Activated T-cell treated with anti-CD3 and anti-CD28 coated beads, Interleukin-2, amount 50 U/mL, for 72 hours (primary cell): ENCODE measurements at regions not wholly inside any gene's neighbourhood (a gene's known extent, or its start where the extent isn't known, plus 50 kb on each side); places are given as distances from the start of the nearest gene placed in this dataset.
"Not testable (repeated sequence)": the region's sequence is repeated elsewhere in the genome, so short reads cannot be mapped to it uniquely, and the experiment has no call there.

Source experiments
- ATAC-seq, 2 donors: fragments of 150-1000 bp; cut with Tn5 transposase; replicated peaks in 1 of 2; 2 replicates each; pipeline ENCODE4 v1.10.0; 2021; ENCODE audit warnings: moderate library complexity in 2 of 2, mild to moderate bottlenecking in 1 of 2
- DNase-seq, 2 donors: peaks; one replicate each; pipeline ENCODE4 v3.0.0; 2021 to 2022; ENCODE audit warnings: mixed read lengths in 1 of 2
- H3K27ac Mint-ChIP-seq: one replicate; pipeline ENCODE4 v1.8.0; 2022; ENCODE audit warnings: mild to moderate bottlenecking, moderate library complexity, mixed read lengths
- H3K27me3 Mint-ChIP-seq: one replicate; pipeline ENCODE4 v1.8.0; 2022; ENCODE audit warnings: low read depth, mixed read lengths
- H3K36me3 Mint-ChIP-seq, 2 donors: one replicate each; pipeline ENCODE4 v1.8.0; 2022; ENCODE audit warnings: mixed read lengths in 2 of 2, mild to moderate bottlenecking in 1 of 2; ENCODE audit not compliant: insufficient read depth in 2 of 2
- H3K4me1 Mint-ChIP-seq: one replicate; pipeline ENCODE4 v1.8.0; 2022; ENCODE audit warnings: low read depth, mixed read lengths
- H3K4me3 Mint-ChIP-seq, 2 donors: one replicate each; pipeline ENCODE4 v1.8.0; 2022; ENCODE audit warnings: mild to moderate bottlenecking in 2 of 2, mixed read lengths in 2 of 2, moderate library complexity in 2 of 2
- H3K9me3 Mint-ChIP-seq, 2 donors: one replicate each; pipeline ENCODE4 v1.8.0; 2022; ENCODE audit warnings: mixed read lengths in 2 of 2

DNA sequence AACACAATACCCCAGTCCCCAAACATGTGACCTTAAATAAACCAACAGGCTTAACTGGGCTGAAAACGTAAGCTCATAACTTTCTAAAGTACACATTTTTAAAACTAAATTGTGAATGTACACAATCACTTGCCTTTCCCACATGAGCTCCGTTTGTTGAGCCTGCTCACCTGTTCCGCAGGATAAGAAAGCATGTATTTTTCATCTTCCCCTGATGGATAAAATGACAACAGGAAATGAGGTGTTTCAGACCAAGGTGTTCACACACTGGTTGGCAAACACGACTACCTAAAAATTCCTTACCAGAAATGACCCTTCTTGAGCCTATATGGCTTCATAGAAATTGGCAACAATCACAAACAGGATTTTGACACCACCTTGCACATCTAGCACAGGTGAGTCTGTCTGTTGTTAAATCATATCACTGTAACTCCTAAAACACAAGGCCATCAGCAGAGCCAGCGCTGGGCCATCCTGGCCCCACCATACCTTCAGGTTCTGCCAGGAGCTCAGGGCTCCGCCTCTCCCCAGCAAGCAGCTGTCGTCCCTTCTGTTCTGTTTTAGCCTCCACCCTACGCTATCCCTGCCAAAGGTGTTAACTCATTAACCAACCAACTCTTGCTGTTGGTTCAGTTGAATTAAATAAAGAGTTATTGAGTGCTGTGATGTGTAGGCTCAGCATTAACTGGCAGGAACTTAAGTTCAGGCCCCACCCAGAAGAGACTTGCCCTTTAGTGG lies 73.6 kb upstream of the RNF32 start:
- peaks cover 3% of the 10 kb centered on the region in 2 donors for H3K36me3 Mint-ChIP-seq
- ATAC-seq = no peak
- H3K9me3 Mint-ChIP-seq = peaks cover 8 to 10% of the 10 kb centered on the region in 2 donors
- no peak overlapping the region for H3K4me3 Mint-ChIP-seq
- DNase-seq = no peak
- no peaks in the 10 kb centered on the region for H3K4me1 Mint-ChIP-seq
- H3K27me3 Mint-ChIP-seq = peaks cover 9% of the 10 kb centered on the region
- H3K27ac Mint-ChIP-seq = no peak overlapping the region

DNA sequence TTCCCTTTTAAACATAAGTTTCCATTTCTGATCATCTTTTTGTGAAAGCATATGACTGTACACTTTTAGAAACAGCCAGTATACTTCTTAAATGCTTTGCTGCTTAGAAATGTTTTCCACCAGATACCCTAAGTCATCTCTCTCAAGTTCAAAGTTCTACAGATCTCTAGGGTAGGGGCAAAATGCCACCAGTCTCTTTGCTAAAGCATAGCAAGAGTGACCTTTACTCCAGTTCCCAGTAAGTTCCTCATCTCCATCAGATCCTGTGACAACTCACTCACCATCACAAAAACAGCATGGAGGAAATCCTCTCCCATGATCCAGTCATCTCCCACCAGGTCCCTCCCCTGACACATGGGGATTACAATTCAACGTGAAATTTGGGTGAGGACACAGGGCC lies 75.6 kb upstream of the RNF32 start:
- not testable (repeated sequence) for H3K4me3 Mint-ChIP-seq, DNase-seq, ATAC-seq, H3K9me3 Mint-ChIP-seq, H3K27ac Mint-ChIP-seq, H3K4me1 Mint-ChIP-seq, H3K36me3 Mint-ChIP-seq
- peaks cover 23% of the 10 kb centered on the region for H3K27me3 Mint-ChIP-seq

GRCh38 chr7:156560696-156561095 lies 79.9 kb upstream of the RNF32 start:
- DNase-seq (no peak), ATAC-seq (no peak)
- H3K27ac Mint-ChIP-seq = no peak overlapping the region
- no peaks in the 10 kb centered on the region for H3K4me1 Mint-ChIP-seq
- peaks cover 6 to 10% of the 10 kb centered on the region in 2 donors for H3K9me3 Mint-ChIP-seq
- H3K27me3 Mint-ChIP-seq = peaks cover 19% of the 10 kb centered on the region
- H3K4me3 Mint-ChIP-seq = no peak overlapping the region
- peaks cover 3% of the 10 kb centered on the region in 2 donors for H3K36me3 Mint-ChIP-seq

DNA sequence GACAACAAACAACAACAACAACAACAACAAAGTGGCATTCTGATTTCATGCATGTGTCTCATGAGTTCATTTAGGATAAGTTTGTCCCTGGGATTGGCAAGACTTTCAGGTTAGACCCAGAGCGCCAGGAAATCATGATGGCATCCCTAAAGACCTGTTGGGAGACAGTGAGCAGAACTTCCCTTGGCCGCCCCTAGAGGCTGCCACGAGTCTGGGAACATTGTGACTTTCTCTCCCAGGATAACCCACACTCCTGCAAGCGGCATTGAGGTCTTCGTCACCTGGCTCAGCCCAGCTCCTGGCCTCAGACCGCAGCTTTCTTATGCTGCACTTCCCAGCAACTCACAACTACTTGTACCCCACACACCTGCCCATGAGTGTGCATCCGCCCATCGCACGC lies 80.5 kb upstream of the RNF32 start:
- H3K4me1 Mint-ChIP-seq = no peaks in the 10 kb centered on the region
- peaks cover 3% of the 10 kb centered on the region in 2 donors for H3K36me3 Mint-ChIP-seq
- DNase-seq = no peak
- H3K4me3 Mint-ChIP-seq = no peak overlapping the region
- H3K27ac Mint-ChIP-seq = no peak overlapping the region
- no peak for ATAC-seq
- H3K9me3 Mint-ChIP-seq = peaks cover 5 to 8% of the 10 kb centered on the region in 2 donors
- peaks cover 19% of the 10 kb centered on the region for H3K27me3 Mint-ChIP-seq

DNA sequence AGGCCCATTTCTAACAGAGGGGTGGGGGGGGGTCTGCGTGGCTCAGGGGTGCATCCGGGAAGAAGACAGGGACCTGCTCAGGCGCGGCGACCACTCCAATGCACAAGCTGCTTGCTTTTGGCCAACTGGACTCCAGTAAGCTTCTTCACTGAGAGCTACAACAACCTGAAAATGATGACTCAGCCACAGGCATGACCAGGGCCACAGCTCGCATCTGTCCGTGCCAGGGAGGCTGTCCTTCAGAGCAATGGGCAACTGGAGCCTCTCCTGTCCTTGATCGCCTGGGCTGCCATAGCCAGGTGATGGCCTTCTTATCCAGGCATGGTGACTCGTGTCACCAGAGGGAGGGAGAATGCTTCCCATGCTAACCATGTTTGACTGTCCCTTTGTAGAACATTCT lies 81.6 kb upstream of the RNF32 start:
- no peak for ATAC-seq
- H3K36me3 Mint-ChIP-seq = peaks cover 1% of the 10 kb centered on the region in 2 donors
- no peak overlapping the region for H3K27ac Mint-ChIP-seq
- H3K9me3 Mint-ChIP-seq = peaks cover under 1 to 3% of the 10 kb centered on the region in 2 donors
- no peak overlapping the region for H3K4me3 Mint-ChIP-seq
- H3K4me1 Mint-ChIP-seq = no peaks in the 10 kb centered on the region
- peaks cover 19% of the 10 kb centered on the region for H3K27me3 Mint-ChIP-seq
- DNase-seq = no peak

- Mint-ChIP-seq H3K27ac (no peak overlapping the region), H3K27me3 (peaks cover 19% of the 10 kb centered on the region)
- no peak for ATAC-seq
These were observed 82.4 kb upstream of the RNF32 start for GRCh38 chr7:156558198-156558597.

DNA sequence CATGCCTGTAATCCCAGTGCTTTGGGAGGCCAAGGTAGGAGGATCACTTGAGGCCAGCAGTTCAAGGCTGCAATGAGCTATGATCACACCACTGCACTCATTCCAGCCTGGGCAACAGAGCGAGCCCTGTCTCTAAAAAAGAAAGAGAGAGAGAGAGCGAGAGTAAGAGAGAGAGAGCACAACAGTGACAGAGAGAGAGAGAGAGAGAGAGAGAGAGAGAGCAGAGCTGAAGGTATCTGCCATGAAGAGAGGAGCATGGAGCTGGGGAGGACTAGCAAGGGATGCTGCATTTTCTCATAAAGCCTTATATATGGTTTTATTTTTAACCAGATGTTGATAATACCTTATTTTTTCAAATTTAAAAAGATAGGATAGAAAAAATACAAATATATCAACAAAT lies 84.5 kb upstream of the RNF32 start:
- no peak for ATAC-seq
- H3K4me1 Mint-ChIP-seq = no peaks in the 10 kb centered on the region

More at GRCh38 chr7:156558198-156558597, 82.4 kb upstream of the RNF32 start:
- H3K4me1 Mint-ChIP-seq = no peaks in the 10 kb centered on the region
- H3K4me3 Mint-ChIP-seq = no peak overlapping the region
- no peaks in the 10 kb centered on the region for H3K36me3 Mint-ChIP-seq
- no peak for DNase-seq
- H3K9me3 Mint-ChIP-seq = no peaks in the 10 kb centered on the region

GRCh38 chr7:156554488-156554887 lies 86.1 kb upstream of the RNF32 start:
- peaks cover 9% of the 10 kb centered on the region for H3K27me3 Mint-ChIP-seq
- H3K27ac Mint-ChIP-seq = no peak overlapping the region
- DNase-seq = no peak
- H3K4me1 Mint-ChIP-seq = no peaks in the 10 kb centered on the region
- ATAC-seq = no peak
- no peaks in the 10 kb centered on the region for H3K9me3 Mint-ChIP-seq
- no peak overlapping the region for H3K4me3 Mint-ChIP-seq
- H3K36me3 Mint-ChIP-seq = no peaks in the 10 kb centered on the region

More for the DNA sequence above, 84.5 kb upstream of the RNF32 start:
- H3K27me3 Mint-ChIP-seq = peaks cover 8% of the 10 kb centered on the region
- H3K27ac Mint-ChIP-seq = no peak overlapping the region
- H3K4me3 Mint-ChIP-seq = no peak overlapping the region
- DNase-seq = no peak
- no peaks in the 10 kb centered on the region for H3K9me3 Mint-ChIP-seq
- H3K36me3 Mint-ChIP-seq = no peaks in the 10 kb centered on the region

- Mint-ChIP-seq H3K27me3 (peaks cover 16% of the 10 kb centered on the region), H3K9me3 (peaks cover 0 to 3% of the 10 kb centered on the region in 2 donors), H3K27ac (no peak overlapping the region), H3K36me3 (no peaks in the 10 kb centered on the region), H3K4me1 (no peaks in the 10 kb centered on the region), H3K4me3 (no peak overlapping the region)
- DNase-seq = no peak
- no peak for ATAC-seq
These were observed 90.9 kb upstream of the RNF32 start for GRCh38 chr7:156549636-156550035.

DNA sequence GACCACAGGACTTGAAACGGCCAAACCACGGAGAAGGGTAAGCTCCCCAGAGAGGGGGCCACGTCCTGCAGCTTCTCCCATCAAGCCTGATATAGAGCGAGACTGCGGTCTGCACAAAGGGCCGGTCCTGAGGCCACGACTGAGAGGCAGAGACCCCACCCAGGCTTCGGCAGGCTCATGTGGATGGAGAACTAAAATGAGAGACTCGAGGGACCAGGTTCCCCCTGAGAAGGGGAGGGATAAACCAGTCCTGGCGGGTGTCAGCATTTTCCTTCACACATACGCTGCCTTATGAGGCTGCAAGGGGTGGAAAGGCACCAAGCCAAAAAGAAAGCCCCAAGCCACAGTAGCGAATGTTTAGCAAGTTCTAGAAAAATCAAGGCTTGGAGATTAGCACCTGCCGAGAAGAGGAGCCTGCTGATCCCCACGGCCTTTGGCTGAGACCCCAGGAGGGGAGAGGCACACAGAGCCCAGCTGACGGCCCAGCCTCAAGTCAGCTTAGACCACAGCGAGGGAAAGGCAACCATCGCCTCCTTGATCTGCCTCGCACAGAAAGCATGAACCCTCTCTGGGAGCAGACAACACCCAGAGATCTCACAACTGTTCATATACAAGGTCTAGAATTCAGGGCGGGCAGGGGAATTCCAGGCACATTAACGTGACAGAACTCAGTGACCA lies 92.6 kb upstream of the RNF32 start:
- ATAC-seq (no peak), DNase-seq (no peak)
- Mint-ChIP-seq H3K9me3 (peaks cover 0 to 3% of the 10 kb centered on the region in 2 donors), H3K27me3 (peaks cover 16% of the 10 kb centered on the region), H3K36me3 (no peaks in the 10 kb centered on the region), H3K4me1 (no peaks in the 10 kb centered on the region), H3K27ac (no peak overlapping the region), H3K4me3 (no peak overlapping the region)

DNA sequence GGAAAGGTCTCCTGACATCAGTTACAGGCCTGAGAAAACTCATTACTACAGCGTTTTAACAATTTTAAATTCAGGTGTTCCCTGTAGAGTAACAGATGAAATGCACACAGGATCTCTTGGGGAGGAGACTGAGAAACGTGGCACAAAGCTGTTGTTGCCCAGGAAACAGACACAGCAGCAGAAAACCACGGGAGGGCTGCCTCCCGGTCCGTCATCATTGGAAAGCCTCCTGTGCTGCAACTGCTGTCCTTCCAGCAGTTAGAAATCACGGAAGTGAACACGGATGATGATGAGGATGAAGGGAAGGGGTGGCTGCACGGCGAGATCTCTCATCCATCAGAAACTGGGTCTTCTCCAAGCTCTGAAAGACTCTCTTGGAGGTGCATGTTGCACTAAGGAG lies 94.6 kb upstream of the RNF32 start:
- H3K9me3 Mint-ChIP-seq = peaks cover 0 to 3% of the 10 kb centered on the region in 2 donors
- peaks cover 21% of the 10 kb centered on the region for H3K27me3 Mint-ChIP-seq
- H3K36me3 Mint-ChIP-seq = no peaks in the 10 kb centered on the region
- no peak for DNase-seq
- H3K4me1 Mint-ChIP-seq = no peaks in the 10 kb centered on the region
- H3K4me3 Mint-ChIP-seq = no peak overlapping the region
- H3K27ac Mint-ChIP-seq = no peak overlapping the region
- no peak for ATAC-seq

- H3K4me3 Mint-ChIP-seq = no peak overlapping the region
- peaks cover 15% of the 10 kb centered on the region for H3K27me3 Mint-ChIP-seq
- DNase-seq (no peak), ATAC-seq (no peak)
- H3K27ac Mint-ChIP-seq = no peak overlapping the region
- H3K9me3 Mint-ChIP-seq = peaks cover 0 to 3% of the 10 kb centered on the region in 2 donors
- no peaks in the 10 kb centered on the region for H3K36me3 Mint-ChIP-seq
- H3K4me1 Mint-ChIP-seq = no peaks in the 10 kb centered on the region
These were observed 95.5 kb upstream of the RNF32 start for GRCh38 chr7:156544919-156545715.
